Calu3 (cell line): ENCODE measurements at regions not wholly inside any gene's neighbourhood (a gene's known extent, or its start where the extent isn't known, plus 50 kb on each side); places are given as distances from the start of the nearest gene placed in this dataset.

ENCODE experiments used
- BruUV-seq: library from RNA; stranded (reverse); fragments of 400-500 nt; replicated peaks from 2 replicates; lab custom pipeline; 2021; lab: Mats Ljungman, UMichigan
- CTCF ChIA-PET: fragments of 300-600 bp; sonication (Branson Sonifier 250); formaldehyde crosslinking; loops from one replicate; lab custom pipeline; 2022; ENCODE audit warnings: antibody characterized with exemption; lab: Charles Lee
- DNase-seq: peaks from one replicate; pipeline ENCODE4 v3.0.0; 2022
- H3K27ac Mint-ChIP-seq: one replicate; pipeline ENCODE4 v1.8.0; 2022; ENCODE audit warnings: mixed read lengths; ENCODE audit not compliant: unreplicated experiment
- H3K27me3 Mint-ChIP-seq: one replicate; pipeline ENCODE4 v1.8.0; 2022; ENCODE audit warnings: mixed read lengths; ENCODE audit not compliant: unreplicated experiment
- H3K36me3 Mint-ChIP-seq: one replicate; pipeline ENCODE4 v1.8.0; 2022; ENCODE audit warnings: mild to moderate bottlenecking, moderate library complexity, mixed read lengths; ENCODE audit not compliant: insufficient read depth, unreplicated experiment
- H3K4me1 Mint-ChIP-seq: one replicate; pipeline ENCODE4 v1.8.0; 2022; ENCODE audit warnings: mild to moderate bottlenecking, low read depth, mixed read lengths; ENCODE audit not compliant: unreplicated experiment
- H3K4me3 Mint-ChIP-seq: one replicate; pipeline ENCODE4 v1.8.0; 2022; ENCODE audit warnings: mild to moderate bottlenecking, low read depth, moderate library complexity, mixed read lengths; ENCODE audit not compliant: unreplicated experiment
- H3K9me3 Mint-ChIP-seq: one replicate; pipeline ENCODE4 v1.8.0; 2022; ENCODE audit warnings: low read depth, mixed read lengths; ENCODE audit not compliant: unreplicated experiment
- CTCF ChIP-seq: fragments of 200-600 bp; IDR thresholded peaks from one replicate; pipeline ENCODE4 v1.8.0; 2022; ENCODE audit warnings: antibody characterized with exemption; ENCODE audit not compliant: unreplicated experiment
- intact Hi-C: fragments of 100-400 bp; cut with micrococcal nuclease; formaldehyde crosslinking; loops from one replicate; pipeline ENCODE4 v1.10.0; 2022; ENCODE audit not compliant: unreplicated experiment

- intact Hi-C loops = no loop called here
- H3K4me3 Mint-ChIP-seq = no peak overlapping the region
- CTCF ChIA-PET = no interaction called here
Observed at GRCh38 chr1:177377866-177378265, 207.1 kb downstream of the BRINP2 start.

DNA sequence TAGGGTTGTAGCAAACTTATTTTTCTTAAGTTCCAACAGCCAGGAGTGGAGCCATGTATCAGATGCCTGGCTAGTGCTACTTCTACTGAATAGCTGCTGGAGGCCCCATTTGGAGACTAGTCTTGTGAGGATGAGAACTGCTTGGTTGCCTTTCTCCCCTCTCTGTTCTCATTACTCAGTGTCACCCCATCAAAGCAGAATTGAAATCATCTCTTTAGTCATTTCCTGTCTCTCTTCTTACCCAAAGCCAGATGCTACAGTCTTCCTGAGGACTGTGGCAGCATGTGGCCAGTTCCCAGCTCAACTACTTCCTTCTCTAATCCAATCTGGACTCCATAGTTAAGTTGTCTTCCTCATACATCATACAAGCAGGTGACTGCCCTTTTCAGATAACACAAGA is 197.5 kb downstream of the BRINP2 start:
- no peak for TF ChIP-seq CTCF
- BruUV-seq = no TSS peak
- H3K4me1 Mint-ChIP-seq = no peaks in the 10 kb centered on the region
- no peaks in the 10 kb centered on the region for H3K9me3 Mint-ChIP-seq
- no peak for DNase-seq
- peaks cover 93% of the 10 kb centered on the region for H3K27me3 Mint-ChIP-seq
- CTCF ChIA-PET = no interaction called here
- H3K36me3 Mint-ChIP-seq = no peaks in the 10 kb centered on the region
- no peak overlapping the region for H3K27ac Mint-ChIP-seq
- no peak overlapping the region for H3K4me3 Mint-ChIP-seq
- intact Hi-C loops = no loop called here

More at GRCh38 chr1:177377866-177378265, 207.1 kb downstream of the BRINP2 start:
- H3K27me3 Mint-ChIP-seq = peaks cover 22% of the 10 kb centered on the region
- BruUV-seq = no TSS peak
- no peak overlapping the region for H3K27ac Mint-ChIP-seq
- no peak for DNase-seq
- no peaks in the 10 kb centered on the region for H3K36me3 Mint-ChIP-seq
- H3K4me1 Mint-ChIP-seq = no peaks in the 10 kb centered on the region
- TF ChIP-seq CTCF = no peak
- peaks cover 9% of the 10 kb centered on the region for H3K9me3 Mint-ChIP-seq

GRCh38 chr1:177366091-177366490 is 195.3 kb downstream of the BRINP2 start:
- Mint-ChIP-seq H3K27me3 (peaks cover 76% of the 10 kb centered on the region), H3K4me1 (no peaks in the 10 kb centered on the region), H3K36me3 (no peaks in the 10 kb centered on the region), H3K27ac (no peak overlapping the region), H3K9me3 (no peaks in the 10 kb centered on the region), H3K4me3 (no peak overlapping the region)
- intact Hi-C loops = no loop called here
- no TSS peak for BruUV-seq
- DNase-seq = no peak
- TF ChIP-seq CTCF = no peak
- CTCF ChIA-PET = no interaction called here

GRCh38 chr1:177360791-177361190 is 190.0 kb downstream of the BRINP2 start:
- H3K9me3 Mint-ChIP-seq = no peaks in the 10 kb centered on the region
- no peak overlapping the region for H3K4me3 Mint-ChIP-seq
- DNase-seq = no peak
- intact Hi-C loops = no loop called here
- no TSS peak for BruUV-seq
- no peaks in the 10 kb centered on the region for H3K4me1 Mint-ChIP-seq
- no peak overlapping the region for H3K27ac Mint-ChIP-seq
- no peak for TF ChIP-seq CTCF
- CTCF ChIA-PET = no interaction called here
- no peaks in the 10 kb centered on the region for H3K36me3 Mint-ChIP-seq
- peaks cover 47% of the 10 kb centered on the region for H3K27me3 Mint-ChIP-seq
